HFFc6 (cell line): ENCODE measurements at regions not wholly inside any gene's neighbourhood (a gene's known extent, or its start where the extent isn't known, plus 50 kb on each side); places are given as distances from the start of the nearest gene placed in this dataset.
A peak's percentile ranks its signal among the peaks of the same experiment; 100 is the strongest.

ENCODE experiments used
- DNase-seq: peaks from one replicate; pipeline ENCODE4 v3.0.0-alpha.2; 2018
- H3K27ac Mint-ChIP-seq: 2 replicates; pipeline ENCODE4 v1.8.0; 2020; ENCODE audit warnings: mild to moderate bottlenecking, mixed read lengths
- H3K27me3 Mint-ChIP-seq: 2 replicates; pipeline ENCODE4 v1.8.0; 2021; ENCODE audit warnings: mild to moderate bottlenecking, moderate library complexity, mixed read lengths; ENCODE audit not compliant: insufficient read depth
- H3K36me3 Mint-ChIP-seq: 2 replicates; pipeline ENCODE4 v1.8.0; 2021; ENCODE audit warnings: low read depth, mixed read lengths
- H3K4me1 Mint-ChIP-seq: 2 replicates; pipeline ENCODE4 v1.8.0; 2020; ENCODE audit warnings: low read depth, mixed read lengths
- H3K4me3 Mint-ChIP-seq: 2 replicates; pipeline ENCODE4 v1.8.0; 2020; ENCODE audit warnings: mild to moderate bottlenecking, moderate library complexity, mixed read lengths
- H3K9me3 Mint-ChIP-seq: 2 replicates; pipeline ENCODE4 v1.8.0; 2020; ENCODE audit warnings: mild to moderate bottlenecking, mixed read lengths
- TF ChIP-seq, protein P1 (sequence below): fragments of 200-600 bp; sonication (generic); IDR thresholded peaks from 2 replicates; pipeline ENCODE4 v1.5.0; 2021; ENCODE audit warnings: antibody characterized with exemption, mild to moderate bottlenecking

DNA sequence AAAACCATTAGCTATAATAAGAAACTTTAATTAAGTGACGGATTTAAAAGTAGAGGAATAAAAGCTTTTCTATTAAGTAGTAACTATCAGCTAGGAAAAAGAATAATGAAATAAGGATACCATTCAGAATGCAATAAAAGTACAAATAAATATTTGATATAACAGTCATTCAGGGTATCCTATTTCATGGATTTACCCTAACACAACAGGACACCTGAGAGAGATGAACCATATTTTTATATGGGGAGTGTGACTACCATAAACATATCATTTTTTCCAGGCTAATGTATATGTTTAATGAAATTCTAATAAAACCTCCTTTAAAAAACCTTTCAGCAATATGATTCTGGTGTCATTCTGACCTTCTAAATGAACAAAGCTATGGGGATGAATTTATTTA lies 393.8 kb downstream of the SNAPC1 start:
- H3K4me3 Mint-ChIP-seq, result no peak overlapping the region
- no peaks in the 10 kb centered on the region for H3K9me3 Mint-ChIP-seq
- peaks cover 4% of the 10 kb centered on the region for H3K27me3 Mint-ChIP-seq
- DNase-seq, result no peak
- H3K36me3 Mint-ChIP-seq, result no peaks in the 10 kb centered on the region
- TF ChIP-seq, protein P1, sequence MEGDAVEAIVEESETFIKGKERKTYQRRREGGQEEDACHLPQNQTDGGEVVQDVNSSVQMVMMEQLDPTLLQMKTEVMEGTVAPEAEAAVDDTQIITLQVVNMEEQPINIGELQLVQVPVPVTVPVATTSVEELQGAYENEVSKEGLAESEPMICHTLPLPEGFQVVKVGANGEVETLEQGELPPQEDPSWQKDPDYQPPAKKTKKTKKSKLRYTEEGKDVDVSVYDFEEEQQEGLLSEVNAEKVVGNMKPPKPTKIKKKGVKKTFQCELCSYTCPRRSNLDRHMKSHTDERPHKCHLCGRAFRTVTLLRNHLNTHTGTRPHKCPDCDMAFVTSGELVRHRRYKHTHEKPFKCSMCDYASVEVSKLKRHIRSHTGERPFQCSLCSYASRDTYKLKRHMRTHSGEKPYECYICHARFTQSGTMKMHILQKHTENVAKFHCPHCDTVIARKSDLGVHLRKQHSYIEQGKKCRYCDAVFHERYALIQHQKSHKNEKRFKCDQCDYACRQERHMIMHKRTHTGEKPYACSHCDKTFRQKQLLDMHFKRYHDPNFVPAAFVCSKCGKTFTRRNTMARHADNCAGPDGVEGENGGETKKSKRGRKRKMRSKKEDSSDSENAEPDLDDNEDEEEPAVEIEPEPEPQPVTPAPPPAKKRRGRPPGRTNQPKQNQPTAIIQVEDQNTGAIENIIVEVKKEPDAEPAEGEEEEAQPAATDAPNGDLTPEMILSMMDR, result no peak
- H3K27ac Mint-ChIP-seq, result no peak overlapping the region
- no peaks in the 10 kb centered on the region for H3K4me1 Mint-ChIP-seq

DNA sequence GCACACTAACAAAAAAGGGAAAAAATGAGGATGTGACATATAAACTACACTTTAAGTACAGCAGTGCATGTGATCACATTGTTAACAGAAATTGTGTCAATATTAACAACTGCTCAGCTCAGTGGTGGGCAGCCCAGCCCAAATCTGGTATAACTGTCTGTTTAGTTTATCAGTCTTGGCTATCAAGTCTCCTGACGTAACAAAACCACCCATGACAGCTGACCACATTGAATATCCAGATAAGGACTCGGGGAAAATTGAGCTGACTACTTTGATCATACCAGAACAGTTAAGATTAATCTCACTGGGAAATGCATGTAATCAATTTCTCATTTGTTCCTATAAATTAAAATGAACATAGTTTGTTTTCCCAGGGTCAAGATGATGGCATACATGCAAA lies 396.6 kb downstream of the SNAPC1 start:
- peaks cover under 1% of the 10 kb centered on the region for H3K27me3 Mint-ChIP-seq
- no peaks in the 10 kb centered on the region for H3K9me3 Mint-ChIP-seq

DNA sequence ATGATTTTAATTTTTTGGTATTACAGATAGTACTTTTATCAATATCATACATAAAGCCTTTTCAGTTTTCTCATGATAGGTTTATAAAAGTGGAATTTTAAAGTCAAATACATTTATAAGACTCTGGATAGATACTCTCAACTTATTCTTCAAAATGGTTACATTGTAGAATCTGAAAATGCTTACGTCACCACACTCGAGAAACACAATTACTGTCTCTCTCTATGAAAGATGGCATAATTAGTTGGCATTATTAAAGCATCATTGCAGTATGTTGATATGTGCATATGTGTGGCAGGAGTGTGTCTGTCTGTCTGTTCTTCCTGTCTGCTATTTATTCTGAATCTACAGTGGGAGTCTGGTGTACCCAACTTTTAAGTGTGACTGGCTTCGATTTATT lies 397.1 kb downstream of the SNAPC1 start:
- TF ChIP-seq, protein P1, result no peak
- H3K4me3 Mint-ChIP-seq, result no peak overlapping the region
- H3K27ac Mint-ChIP-seq, result no peak overlapping the region
- no peak for DNase-seq
- no peaks in the 10 kb centered on the region for H3K4me1 Mint-ChIP-seq
- H3K9me3 Mint-ChIP-seq, result no peaks in the 10 kb centered on the region
- H3K27me3 Mint-ChIP-seq, result no peaks in the 10 kb centered on the region; the same call in none of the 2 replicates
- H3K36me3 Mint-ChIP-seq, result no peaks in the 10 kb centered on the region

More for the DNA sequence above, 396.6 kb downstream of the SNAPC1 start:
- no peak overlapping the region for H3K4me3 Mint-ChIP-seq
- no peak for DNase-seq
- TF ChIP-seq, protein P1, result no peak
- H3K27ac Mint-ChIP-seq, result no peak overlapping the region
- H3K4me1 Mint-ChIP-seq, result no peaks in the 10 kb centered on the region
- H3K36me3 Mint-ChIP-seq, result no peaks in the 10 kb centered on the region

DNA sequence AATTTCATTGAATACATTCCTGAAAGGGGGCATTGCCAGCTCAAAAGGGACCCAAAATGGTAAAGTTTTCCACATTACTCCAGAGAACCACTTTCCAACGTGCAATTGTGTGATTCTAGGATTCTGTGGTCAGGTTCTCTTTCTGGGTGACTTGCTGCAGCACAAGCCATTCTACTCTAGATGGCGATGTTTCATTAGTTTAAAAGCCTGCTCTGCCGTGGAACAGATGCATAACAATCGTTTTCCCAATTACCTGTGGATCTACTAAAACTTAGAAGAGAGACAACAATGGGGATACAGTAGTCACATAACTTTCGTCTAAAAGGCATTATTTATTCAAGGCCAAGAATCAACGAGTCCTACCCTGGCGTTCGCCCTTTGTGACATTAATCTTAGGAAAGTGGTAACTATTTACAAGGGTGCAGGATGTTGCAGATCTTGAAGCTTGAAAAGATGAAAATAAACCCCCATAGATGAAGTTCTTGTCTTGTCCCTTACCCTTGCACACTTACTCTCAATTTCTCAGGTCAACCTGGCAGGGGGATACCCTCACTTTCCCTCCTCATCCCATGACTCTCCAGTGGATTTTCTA lies 400.9 kb downstream of the SNAPC1 start:
- TF ChIP-seq, protein P1, result peak; percentile 84
- H3K27ac Mint-ChIP-seq, result no peak overlapping the region
- H3K4me1 Mint-ChIP-seq, result no peaks in the 10 kb centered on the region
- no peaks in the 10 kb centered on the region for H3K9me3 Mint-ChIP-seq
- peak; percentile 28 for DNase-seq
- H3K4me3 Mint-ChIP-seq, result no peak overlapping the region
- H3K27me3 Mint-ChIP-seq, result peaks cover 2% of the 10 kb centered on the region; the same call in 1 of the 2 replicates
- H3K36me3 Mint-ChIP-seq, result no peaks in the 10 kb centered on the region

DNA sequence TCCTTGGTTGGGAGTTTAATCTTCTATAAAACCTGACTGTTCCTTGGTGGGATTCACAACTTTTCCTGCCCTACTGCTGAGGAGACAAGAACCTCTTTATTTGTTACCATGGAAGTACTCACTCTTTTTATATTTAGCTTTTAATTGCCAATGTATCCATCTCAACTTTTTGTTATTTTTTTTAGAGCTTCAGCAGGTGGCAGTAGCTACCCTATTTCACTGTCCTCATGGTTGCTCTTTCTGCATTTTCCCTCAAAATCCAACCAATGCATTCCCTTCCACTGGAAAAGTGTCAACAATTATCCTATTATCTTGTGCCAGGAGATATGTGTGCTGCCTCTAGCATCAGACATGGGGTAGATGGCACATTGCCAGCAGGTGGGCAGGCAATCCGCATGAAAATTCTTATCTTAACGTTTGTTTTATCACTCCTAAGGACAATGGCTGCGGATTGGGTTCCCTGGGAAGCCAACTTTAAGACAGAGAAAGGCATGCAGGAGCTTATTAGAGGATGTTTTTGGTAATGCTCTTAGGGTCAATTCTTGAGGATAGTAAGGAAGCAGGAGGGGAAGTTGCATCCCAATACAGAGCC lies 406.4 kb downstream of the SNAPC1 start:
- TF ChIP-seq, protein P1, result peak; percentile 53
- Mint-ChIP-seq H3K27ac (no peak overlapping the region), H3K4me3 (no peak overlapping the region), H3K27me3 (peaks cover 8% of the 10 kb centered on the region), H3K36me3 (no peaks in the 10 kb centered on the region), H3K4me1 (no peaks in the 10 kb centered on the region), H3K9me3 (no peaks in the 10 kb centered on the region)
- no peak for DNase-seq
